Smooth muscle cell (in vitro differentiated cells): ENCODE measurements at regions not wholly inside any gene's neighbourhood (a gene's known extent, or its start where the extent isn't known, plus 50 kb on each side); places are given as distances from the start of the nearest gene placed in this dataset.

Experiments used
- DNase-seq: peaks from one replicate; lab custom pipeline; 2025; ENCODE audit not compliant: unreplicated experiment; lab: John Stamatoyannopoulos, UW
- H2AFZ ChIP-seq: fragments of 200-600 bp; sonication (generic); 2 replicates; pipeline ENCODE4 v1.6.0; 2016; ENCODE audit warnings: antibody characterized with exemption, low read depth, mild to moderate bottlenecking
- H3F3A ChIP-seq: fragments of 200-600 bp; sonication (generic); 2 replicates; pipeline ENCODE4 v1.6.0; 2017; ENCODE audit warnings: antibody characterized with exemption, low read depth
- H3K27ac ChIP-seq: fragments of 200-600 bp; sonication (generic); 2 replicates; pipeline ENCODE4 v1.5.1; 2016; ENCODE audit warnings: low read depth, mild to moderate bottlenecking
- H3K27me3 ChIP-seq: fragments of 200-600 bp; sonication (generic); 2 replicates; pipeline ENCODE4 v1.6.1; 2016; ENCODE audit warnings: low read depth, mild to moderate bottlenecking
- H3K36me3 ChIP-seq: fragments of 200-600 bp; sonication (generic); 2 replicates; pipeline ENCODE4 v1.5.1; 2016; ENCODE audit warnings: low read depth
- H3K4me1 ChIP-seq: fragments of 200-600 bp; sonication (generic); 2 replicates; pipeline ENCODE4 v1.5.1; 2016; ENCODE audit warnings: low read depth
- H3K4me2 ChIP-seq: fragments of 200-600 bp; sonication (generic); 2 replicates; pipeline ENCODE4 v1.6.0; 2016; ENCODE audit warnings: mild to moderate bottlenecking
- H3K4me3 ChIP-seq: fragments of 200-600 bp; sonication (generic); 2 replicates; pipeline ENCODE4 v1.5.1; 2016; ENCODE audit warnings: mild to moderate bottlenecking
- H3K79me2 ChIP-seq: fragments of 200-600 bp; sonication (generic); 2 replicates; pipeline ENCODE4 v1.6.0; 2016; ENCODE audit warnings: low read depth, mild to moderate bottlenecking
- H3K9ac ChIP-seq: fragments of 200-600 bp; sonication (generic); 2 replicates; pipeline ENCODE4 v1.6.0; 2016; ENCODE audit warnings: low read depth
- H3K9me3 ChIP-seq: fragments of 200-600 bp; sonication (generic); replicated peaks from 2 replicates; pipeline ENCODE4 v1.5.1; 2016; ENCODE audit warnings: low read depth
- H4K20me1 ChIP-seq: fragments of 200-600 bp; sonication (generic); 2 replicates; pipeline ENCODE4 v1.6.0; 2016; ENCODE audit warnings: low read depth
- WGBS: methylation state at CpG from one replicate; pipeline ENCODE4 v1.1.7; 2016; ENCODE audit warnings: low lambda C conversion rate; 5-methylcytosine and 5-hydroxymethylcytosine counted together
- TF ChIP-seq, protein P1 (sequence below): fragments of 200-600 bp; sonication (generic); IDR thresholded peaks from 2 replicates; pipeline ENCODE4 v1.5.1; 2017; ENCODE audit warnings: borderline replicate concordance, mild to moderate bottlenecking, antibody characterized with exemption; ENCODE audit not compliant: insufficient read depth, poor library complexity, severe bottlenecking

DNA sequence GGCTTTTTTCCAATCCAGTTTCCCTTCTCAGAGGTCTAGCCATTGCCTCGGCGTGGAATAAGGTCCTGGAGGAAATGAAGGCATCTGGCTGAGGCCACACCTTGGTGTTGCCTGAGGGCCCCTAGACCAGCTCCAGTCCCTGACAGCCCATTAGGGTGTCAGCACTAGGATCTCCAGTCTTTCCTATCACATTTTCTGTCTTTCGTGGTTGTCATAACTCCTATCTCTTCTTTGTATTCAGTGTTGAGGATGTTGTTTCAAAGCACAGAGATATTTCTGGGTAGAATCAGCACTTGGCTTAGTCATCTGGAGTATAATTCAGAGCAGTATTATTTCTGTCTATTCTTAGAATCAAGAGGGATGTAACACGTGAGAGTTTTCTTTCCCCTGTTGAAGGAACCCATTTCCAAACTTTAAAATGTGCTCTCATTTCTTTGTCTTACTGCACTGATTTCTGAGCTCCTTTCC is 844.3 kb downstream of the KCNT2 start:
- Histone ChIP-seq H3K36me3 (no peaks in the 10 kb centered on the region), H3K9ac (no peak overlapping the region), H3K9me3 (no peaks in the 10 kb centered on the region), H3K4me3 (no peak overlapping the region), H4K20me1 (no peaks in the 10 kb centered on the region), H3K4me1 (no peaks in the 10 kb centered on the region), H3K27ac (no peak overlapping the region), H3F3A (no peaks in the 10 kb centered on the region), H3K4me2 (no peak overlapping the region), H2AFZ (peak overlapping the region; percentile 26), H3K27me3 (no peaks in the 10 kb centered on the region), H3K79me2 (no peaks in the 10 kb centered on the region)
- DNase-seq = no peak
- TF ChIP-seq, protein P1, sequence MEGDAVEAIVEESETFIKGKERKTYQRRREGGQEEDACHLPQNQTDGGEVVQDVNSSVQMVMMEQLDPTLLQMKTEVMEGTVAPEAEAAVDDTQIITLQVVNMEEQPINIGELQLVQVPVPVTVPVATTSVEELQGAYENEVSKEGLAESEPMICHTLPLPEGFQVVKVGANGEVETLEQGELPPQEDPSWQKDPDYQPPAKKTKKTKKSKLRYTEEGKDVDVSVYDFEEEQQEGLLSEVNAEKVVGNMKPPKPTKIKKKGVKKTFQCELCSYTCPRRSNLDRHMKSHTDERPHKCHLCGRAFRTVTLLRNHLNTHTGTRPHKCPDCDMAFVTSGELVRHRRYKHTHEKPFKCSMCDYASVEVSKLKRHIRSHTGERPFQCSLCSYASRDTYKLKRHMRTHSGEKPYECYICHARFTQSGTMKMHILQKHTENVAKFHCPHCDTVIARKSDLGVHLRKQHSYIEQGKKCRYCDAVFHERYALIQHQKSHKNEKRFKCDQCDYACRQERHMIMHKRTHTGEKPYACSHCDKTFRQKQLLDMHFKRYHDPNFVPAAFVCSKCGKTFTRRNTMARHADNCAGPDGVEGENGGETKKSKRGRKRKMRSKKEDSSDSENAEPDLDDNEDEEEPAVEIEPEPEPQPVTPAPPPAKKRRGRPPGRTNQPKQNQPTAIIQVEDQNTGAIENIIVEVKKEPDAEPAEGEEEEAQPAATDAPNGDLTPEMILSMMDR = no peak
- 53% methylated on average over 4 of the region's 4 CpGs for WGBS

DNA sequence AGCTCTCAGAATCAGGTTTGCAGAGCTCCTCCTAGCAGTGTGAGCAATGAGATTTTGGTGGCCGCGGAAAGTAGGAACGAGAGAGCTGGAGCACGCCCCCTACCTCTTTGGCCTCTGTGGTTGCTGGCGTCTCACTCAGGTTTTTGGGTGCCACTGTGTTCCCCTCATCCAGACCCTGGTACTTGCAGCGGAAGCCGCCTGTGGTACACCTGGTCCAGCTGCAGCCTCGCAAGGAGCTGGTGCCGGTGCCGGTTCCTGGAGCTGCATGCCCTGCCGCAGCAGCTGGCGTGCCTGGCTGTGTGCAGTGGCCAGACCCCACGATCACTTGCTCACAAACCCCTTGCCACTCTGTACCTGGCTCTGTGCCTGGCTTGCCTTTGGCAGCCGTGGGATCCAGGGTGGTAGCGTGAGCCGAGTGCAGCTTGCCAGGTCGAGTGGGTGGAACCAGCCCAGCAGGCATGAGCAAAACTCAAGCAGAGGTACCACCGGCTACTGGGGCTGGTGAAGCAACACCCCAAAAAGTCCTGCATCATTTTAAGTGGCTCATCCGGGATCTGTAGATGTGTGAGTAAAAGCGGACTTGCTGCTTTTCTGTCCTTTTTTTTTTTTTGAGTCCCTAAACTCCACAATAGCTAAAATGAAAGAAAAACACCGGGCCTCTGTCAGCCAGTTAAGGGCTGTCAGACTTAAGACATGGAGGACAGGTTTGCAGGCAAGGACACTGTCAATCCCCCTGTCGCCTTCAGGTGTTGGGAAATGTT is 844.9 kb downstream of the KCNT2 start:
- no peaks in the 10 kb centered on the region for H4K20me1 ChIP-seq
- peak overlapping the region; percentile 26 for H2AFZ ChIP-seq
- TF ChIP-seq, protein P1 = no peak
- H3F3A ChIP-seq = no peaks in the 10 kb centered on the region
- no peak overlapping the region for H3K27ac ChIP-seq
- H3K4me1 ChIP-seq = no peaks in the 10 kb centered on the region
- no peaks in the 10 kb centered on the region for H3K36me3 ChIP-seq
- no peak overlapping the region for H3K4me2 ChIP-seq
- no peaks in the 10 kb centered on the region for H3K79me2 ChIP-seq
- no peak for DNase-seq
- 92% methylated on average over 22 of the region's 22 CpGs for WGBS
- no peak overlapping the region for H3K9ac ChIP-seq
- no peaks in the 10 kb centered on the region for H3K27me3 ChIP-seq
- no peaks in the 10 kb centered on the region for H3K9me3 ChIP-seq
- H3K4me3 ChIP-seq = no peak overlapping the region

DNA sequence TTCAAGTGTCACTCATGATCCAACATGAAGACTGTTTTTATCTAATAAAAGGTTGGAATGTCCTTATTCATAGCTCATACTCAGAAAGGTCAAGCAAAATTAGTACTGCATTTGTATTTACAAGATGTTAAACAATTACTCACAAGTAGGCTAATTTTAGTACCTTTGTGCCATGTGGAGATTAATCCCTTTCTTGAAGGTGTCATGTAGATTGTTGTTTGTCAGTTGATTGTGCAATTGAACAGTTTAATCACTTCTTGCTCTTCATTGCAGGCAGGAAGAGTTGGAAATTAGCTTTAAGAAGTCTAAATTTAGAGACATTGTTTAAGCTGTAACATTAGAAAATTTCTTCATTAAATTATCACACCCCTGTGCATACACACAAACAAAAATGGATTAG is 847.1 kb downstream of the KCNT2 start:
- no peaks in the 10 kb centered on the region for H3K27me3 ChIP-seq
- H3K79me2 ChIP-seq = no peaks in the 10 kb centered on the region
- no peaks in the 10 kb centered on the region for H4K20me1 ChIP-seq
- no peak for DNase-seq
- no peak overlapping the region for H3K9ac ChIP-seq
- H3K9me3 ChIP-seq = no peaks in the 10 kb centered on the region
- H2AFZ ChIP-seq = no peak overlapping the region
- H3K4me1 ChIP-seq = no peaks in the 10 kb centered on the region
- no peak overlapping the region for H3K4me3 ChIP-seq
- TF ChIP-seq, protein P1 = no peak
- H3K27ac ChIP-seq = no peak overlapping the region
- H3K36me3 ChIP-seq = no peaks in the 10 kb centered on the region
- H3F3A ChIP-seq = no peaks in the 10 kb centered on the region
- no peak overlapping the region for H3K4me2 ChIP-seq

DNA sequence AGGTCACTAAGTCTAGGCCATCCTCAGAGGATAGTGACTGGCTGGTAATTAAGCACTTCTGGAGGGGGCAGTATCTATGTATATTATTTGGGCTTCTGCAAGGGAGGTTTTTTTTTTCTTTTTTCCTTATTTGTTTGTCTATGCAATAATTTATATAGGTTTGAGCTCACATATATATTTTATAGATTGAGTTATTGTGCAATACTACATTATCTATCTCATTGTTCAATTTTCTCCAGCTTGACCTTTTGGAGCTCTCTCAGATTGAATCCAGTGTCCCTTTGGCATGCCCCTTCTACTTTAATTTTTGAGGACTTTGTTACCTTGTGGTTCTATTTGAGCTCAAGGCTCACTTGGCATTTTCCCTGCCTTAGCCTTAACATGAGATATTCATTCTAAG is 852.1 kb downstream of the KCNT2 start:
- no peaks in the 10 kb centered on the region for H3K79me2 ChIP-seq
- H3K36me3 ChIP-seq = no peaks in the 10 kb centered on the region
- no peaks in the 10 kb centered on the region for H3K4me1 ChIP-seq
- H3K9ac ChIP-seq = no peak overlapping the region
- H3K27ac ChIP-seq = no peak overlapping the region
- H3K9me3 ChIP-seq = no peaks in the 10 kb centered on the region
- H3F3A ChIP-seq = no peaks in the 10 kb centered on the region
- TF ChIP-seq, protein P1 = no peak
- no peak overlapping the region for H2AFZ ChIP-seq
- H3K27me3 ChIP-seq = no peaks in the 10 kb centered on the region
- H3K4me3 ChIP-seq = no peak overlapping the region
- no peaks in the 10 kb centered on the region for H4K20me1 ChIP-seq
- H3K4me2 ChIP-seq = no peak overlapping the region
- no peak for DNase-seq
